ENCODE measurements at regions not wholly inside any gene's neighbourhood (a gene's known extent, or its start where the extent isn't known, plus 50 kb on each side); places are given as distances from the start of the nearest gene placed in this dataset.

DNA sequence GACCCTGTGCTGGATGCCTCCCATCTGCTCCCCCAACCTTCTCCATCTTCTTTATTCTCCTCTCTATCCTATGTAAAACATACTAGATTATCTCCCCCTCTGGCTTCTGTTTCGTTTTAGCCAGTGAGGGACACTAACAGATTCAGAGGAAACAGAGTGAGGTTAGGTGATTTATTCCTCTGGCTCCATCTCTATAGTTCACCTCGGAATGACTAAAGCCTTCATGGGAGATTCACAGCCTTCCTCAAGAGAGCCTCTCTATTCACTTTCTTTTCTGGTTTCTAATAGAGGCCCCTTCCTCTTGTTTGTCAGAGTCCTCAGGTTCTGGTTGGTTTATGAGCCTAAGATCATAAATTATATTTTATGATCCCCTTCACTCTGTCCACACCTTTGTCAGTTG is 633.1 kb upstream of the TYRP1 start:
- ChIA-PET CTCF (no interaction called here), POLR2A (no interaction called here)
- TF ChIP-seq ZNF146 (tag by site-specific recombination; IDR thresholded peaks at IDR 0.05): no peak
- TF ChIP-seq ZNF473 (tag by site-specific recombination; IDR thresholded peaks at IDR 0.05): no peak
- TF ChIP-seq ZNF514 (tag by site-specific recombination; IDR thresholded peaks at IDR 0.05): no peak
- TF ChIP-seq ZNF560 (tag by site-specific recombination; IDR thresholded peaks at IDR 0.05; ENCODE audit: borderline replicate concordance): no peak
- no peak for TF ChIP-seq ZNF221 (tag by site-specific recombination; IDR thresholded peaks at IDR 0.05; ENCODE audit: borderline replicate concordance)
- TF ChIP-seq ZNF624 (tag by site-specific recombination; IDR thresholded peaks at IDR 0.05): no peak
- TF ChIP-seq ZNF623 (tag by site-specific recombination; IDR thresholded peaks at IDR 0.05): no peak
- no peak for TF ChIP-seq ZNF426 (tag by site-specific recombination; IDR thresholded peaks at IDR 0.05)
- TF ChIP-seq ZNF654 (tag by site-specific recombination; IDR thresholded peaks at IDR 0.05; ENCODE audit: low read depth): no peak
- TF ChIP-seq YY2 (tag by site-specific recombination; IDR thresholded peaks at IDR 0.05): no peak
- no peak for TF ChIP-seq ZFP41 (tag by site-specific recombination; IDR thresholded peaks at IDR 0.05; ENCODE audit: borderline replicate concordance)
- TF ChIP-seq YY1 (tag by site-specific recombination; IDR thresholded peaks at IDR 0.05): no peak
- no peak for TF ChIP-seq SP3 (tag by site-specific recombination; IDR thresholded peaks at IDR 0.05)
- TF ChIP-seq FEZF1 (tag by site-specific recombination; IDR thresholded peaks at IDR 0.05): no peak
- no peak for TF ChIP-seq ZBTB20 (tag by site-specific recombination; IDR thresholded peaks at IDR 0.05)
- TF ChIP-seq ZSCAN23 (tag by site-specific recombination; IDR thresholded peaks at IDR 0.05): no peak
- no peaks in the 10 kb centered on the region for H3K4me1 ChIP-seq (ENCODE audit: control insufficient read depth, insufficient read depth, low read length)
- H3K36me3 ChIP-seq (ENCODE audit: control insufficient read depth in 2 of 2, insufficient read depth in 1 of 2, low read length in 2 of 2): no peaks in the 10 kb centered on the region
- no peak overlapping the region for H3K27ac ChIP-seq (ENCODE audit: extremely low read depth, low read depth, low read length)
- no peaks in the 10 kb centered on the region for H3K9me3 ChIP-seq (ENCODE audit: control insufficient read depth, insufficient read depth, low read depth, low read length)
- no peak overlapping the region for H3K4me3 ChIP-seq (ENCODE audit: low read depth, low read length)

DNA sequence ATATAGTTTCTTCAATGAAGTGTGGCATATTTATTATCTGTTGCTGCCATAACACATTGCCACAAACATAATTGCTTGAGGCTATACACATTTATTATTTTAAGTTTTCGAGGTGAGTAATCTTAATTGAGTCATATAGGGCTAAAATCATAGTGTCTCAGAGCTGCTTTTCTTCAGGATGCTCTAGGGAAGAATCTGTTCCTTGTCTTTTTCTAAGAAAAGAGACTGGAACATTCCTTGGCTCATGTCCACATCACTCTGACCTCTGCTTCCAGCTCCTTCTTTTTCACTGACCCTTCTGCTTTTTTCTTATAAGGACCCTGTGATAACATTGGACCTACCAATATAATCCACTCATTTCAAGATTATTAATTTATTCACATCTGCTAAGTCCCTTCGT is 632.4 kb upstream of the TYRP1 start:
- Histone ChIP-seq H3K4me1 (ENCODE audit: control insufficient read depth, insufficient read depth, low read length) (no peaks in the 10 kb centered on the region), H3K36me3 (ENCODE audit: control insufficient read depth in 2 of 2, insufficient read depth in 1 of 2, low read length in 2 of 2) (no peaks in the 10 kb centered on the region), H3K9me3 (ENCODE audit: control insufficient read depth, insufficient read depth, low read depth, low read length) (no peaks in the 10 kb centered on the region), H3K4me3 (ENCODE audit: low read depth, low read length) (no peak overlapping the region), H3K27ac (ENCODE audit: extremely low read depth, low read depth, low read length) (no peak overlapping the region)
- TF ChIP-seq, protein P1, sequence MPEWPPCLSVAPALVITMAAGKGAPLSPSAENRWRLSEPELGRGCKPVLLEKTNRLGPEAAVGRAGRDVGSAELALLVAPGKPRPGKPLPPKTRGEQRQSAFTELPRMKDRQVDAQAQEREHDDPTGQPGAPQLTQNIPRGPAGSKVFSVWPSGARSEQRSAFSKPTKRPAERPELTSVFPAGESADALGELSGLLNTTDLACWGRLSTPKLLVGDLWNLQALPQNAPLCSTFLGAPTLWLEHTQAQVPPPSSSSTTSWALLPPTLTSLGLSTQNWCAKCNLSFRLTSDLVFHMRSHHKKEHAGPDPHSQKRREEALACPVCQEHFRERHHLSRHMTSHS (tag by site-specific recombination; IDR thresholded peaks at IDR 0.05): no peak
- TF ChIP-seq, protein P2, sequence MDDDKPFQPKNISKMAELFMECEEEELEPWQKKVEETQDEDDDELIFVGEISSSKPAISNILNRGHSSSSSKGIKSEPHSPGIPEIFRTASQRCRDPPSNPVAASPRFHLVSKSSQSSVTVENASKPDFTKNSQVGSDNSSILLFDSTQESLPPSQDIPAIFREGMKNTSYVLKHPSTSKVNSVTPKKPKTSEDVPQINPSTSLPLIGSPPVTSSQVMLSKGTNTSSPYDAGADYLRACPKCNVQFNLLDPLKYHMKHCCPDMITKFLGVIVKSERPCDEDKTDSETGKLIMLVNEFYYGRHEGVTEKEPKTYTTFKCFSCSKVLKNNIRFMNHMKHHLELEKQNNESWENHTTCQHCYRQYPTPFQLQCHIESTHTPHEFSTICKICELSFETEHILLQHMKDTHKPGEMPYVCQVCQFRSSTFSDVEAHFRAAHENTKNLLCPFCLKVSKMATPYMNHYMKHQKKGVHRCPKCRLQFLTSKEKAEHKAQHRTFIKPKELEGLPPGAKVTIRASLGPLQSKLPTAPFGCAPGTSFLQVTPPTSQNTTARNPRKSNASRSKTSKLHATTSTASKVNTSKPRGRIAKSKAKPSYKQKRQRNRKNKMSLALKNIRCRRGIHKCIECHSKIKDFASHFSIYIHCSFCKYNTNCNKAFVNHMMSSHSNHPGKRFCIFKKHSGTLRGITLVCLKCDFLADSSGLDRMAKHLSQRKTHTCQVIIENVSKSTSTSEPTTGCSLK (tag by site-specific recombination; IDR thresholded peaks at IDR 0.05): no peak
- TF ChIP-seq ZNF302 (tag by site-specific recombination; IDR thresholded peaks at IDR 0.05; ENCODE audit: low read depth) (no peak), ZNF830 (tag by site-specific recombination; IDR thresholded peaks at IDR 0.05; ENCODE audit: low read depth) (no peak), ZNF843 (tag by site-specific recombination; IDR thresholded peaks at IDR 0.05) (no peak), ZNF274 (IDR thresholded peaks at IDR 0.05; ENCODE audit: low read length) (no peak), ZNF274 (tag by site-specific recombination; IDR thresholded peaks at IDR 0.05; ENCODE audit: borderline replicate concordance) (no peak)
- TF ChIP-seq, protein P3, sequence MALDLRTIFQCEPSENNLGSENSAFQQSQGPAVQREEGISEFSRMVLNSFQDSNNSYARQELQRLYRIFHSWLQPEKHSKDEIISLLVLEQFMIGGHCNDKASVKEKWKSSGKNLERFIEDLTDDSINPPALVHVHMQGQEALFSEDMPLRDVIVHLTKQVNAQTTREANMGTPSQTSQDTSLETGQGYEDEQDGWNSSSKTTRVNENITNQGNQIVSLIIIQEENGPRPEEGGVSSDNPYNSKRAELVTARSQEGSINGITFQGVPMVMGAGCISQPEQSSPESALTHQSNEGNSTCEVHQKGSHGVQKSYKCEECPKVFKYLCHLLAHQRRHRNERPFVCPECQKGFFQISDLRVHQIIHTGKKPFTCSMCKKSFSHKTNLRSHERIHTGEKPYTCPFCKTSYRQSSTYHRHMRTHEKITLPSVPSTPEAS (tag by site-specific recombination; IDR thresholded peaks at IDR 0.05): no peak
- POLR2A ChIA-PET: no interaction called here
- CTCF ChIA-PET: no interaction called here

Data from HEK293 (cell line).